CD4-positive, alpha-beta T cell treated with Interleukin-10 for 1 hour (primary cell): ENCODE measurements at regions not wholly inside any gene's neighbourhood (a gene's known extent, or its start where the extent isn't known, plus 50 kb on each side); places are given as distances from the start of the nearest gene placed in this dataset.

Experiments used
- DNase-seq: peaks from one replicate; pipeline ENCODE4 v3.0.0-alpha.2; 2020

DNA sequence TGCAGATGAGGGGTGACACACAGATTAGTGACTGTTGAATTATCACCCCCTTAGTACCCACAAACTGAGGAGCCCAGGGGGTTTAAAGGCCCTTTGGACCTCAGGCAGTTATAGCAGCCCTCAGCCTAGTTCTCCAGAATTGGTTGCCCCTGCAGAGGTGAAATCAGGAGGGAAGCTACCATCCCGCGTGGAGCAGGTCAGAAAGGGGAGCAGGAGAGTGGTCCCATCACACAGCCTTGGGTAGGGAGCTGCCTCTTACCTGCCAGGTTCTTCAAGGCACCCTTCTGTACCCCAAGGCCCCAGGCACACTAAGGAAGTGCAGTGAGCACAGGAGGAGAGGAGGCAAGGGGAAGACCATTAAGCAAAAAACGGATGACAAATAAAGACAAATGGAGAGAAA is 121.2 kb upstream of the TNR start:
- no peak for DNase-seq

DNA sequence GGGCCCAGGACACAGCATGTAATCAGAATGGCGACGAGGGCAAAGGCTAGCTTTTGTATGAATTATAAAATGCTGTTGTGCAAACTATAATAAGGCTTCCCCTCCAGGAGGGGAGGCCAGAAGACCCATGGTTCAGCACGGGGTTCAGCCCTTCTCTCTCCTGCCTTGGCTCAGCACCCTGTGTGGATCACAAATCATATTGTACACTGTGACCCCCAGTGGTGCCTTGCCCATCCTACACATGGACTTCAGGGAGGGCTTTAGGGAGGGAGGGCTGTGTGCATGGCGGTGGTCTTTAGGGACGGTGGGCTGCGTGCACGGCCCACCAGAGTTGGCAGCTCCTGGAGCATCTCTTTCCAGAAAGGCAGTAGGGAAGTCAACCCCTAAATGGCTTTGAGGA is 120.8 kb upstream of the TNR start:
- DNase-seq: no peak

DNA sequence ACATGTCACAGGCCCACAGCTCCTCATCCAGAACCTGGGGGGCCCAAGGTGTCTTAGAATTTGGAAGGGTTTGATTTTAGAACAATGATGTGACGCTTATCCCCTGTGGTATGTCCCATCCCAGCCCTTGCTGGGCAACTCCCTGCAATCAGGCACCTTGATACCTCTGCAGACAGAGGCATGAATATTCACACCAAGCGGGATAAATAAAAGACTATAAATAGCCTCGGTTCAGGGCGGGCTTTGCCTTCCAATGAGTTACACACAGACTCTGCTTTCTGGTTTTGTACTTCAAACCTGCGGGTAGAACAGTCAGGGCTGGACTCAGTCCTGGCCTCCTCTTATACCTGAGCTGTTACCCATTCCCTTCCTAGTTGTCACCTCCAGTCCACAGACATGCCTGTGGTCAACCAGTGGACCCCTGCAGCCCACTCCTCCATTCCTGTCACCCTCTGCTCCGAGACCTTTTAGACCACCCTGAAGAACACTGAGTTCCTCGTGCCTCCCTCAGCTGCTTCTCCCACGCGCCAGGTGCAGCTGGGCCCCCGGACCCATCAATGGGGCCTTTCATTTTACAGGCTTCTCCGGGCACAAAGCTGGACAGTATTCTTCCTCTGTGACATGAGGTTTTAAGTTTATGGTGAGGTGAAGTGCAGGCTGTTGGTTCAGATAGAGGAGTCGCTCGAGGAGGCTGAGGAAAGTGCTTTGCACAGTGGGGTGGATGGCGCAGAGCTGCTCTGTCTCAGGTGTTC is 120.1 kb upstream of the TNR start:
- no peak for DNase-seq

DNA sequence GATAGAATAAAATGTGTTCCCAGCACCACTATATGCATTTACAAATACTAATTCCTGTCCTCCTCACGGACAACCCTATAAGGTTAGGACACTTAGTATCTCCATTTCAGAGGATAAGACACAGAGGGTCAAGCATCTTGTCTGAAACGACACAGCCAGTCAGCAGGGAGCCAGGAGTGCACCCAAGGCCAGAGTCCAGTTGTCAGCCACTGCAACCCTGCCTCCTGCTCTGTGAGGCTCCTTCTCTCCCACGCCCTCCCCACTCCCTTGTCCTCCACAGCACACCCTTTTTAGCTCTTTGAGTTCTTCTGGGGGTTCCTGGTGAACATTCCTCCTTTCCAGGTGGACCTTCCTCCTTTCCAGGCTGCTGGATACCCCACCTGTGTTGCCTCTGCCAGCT is 119.0 kb upstream of the TNR start:
- DNase-seq: no peak

DNA sequence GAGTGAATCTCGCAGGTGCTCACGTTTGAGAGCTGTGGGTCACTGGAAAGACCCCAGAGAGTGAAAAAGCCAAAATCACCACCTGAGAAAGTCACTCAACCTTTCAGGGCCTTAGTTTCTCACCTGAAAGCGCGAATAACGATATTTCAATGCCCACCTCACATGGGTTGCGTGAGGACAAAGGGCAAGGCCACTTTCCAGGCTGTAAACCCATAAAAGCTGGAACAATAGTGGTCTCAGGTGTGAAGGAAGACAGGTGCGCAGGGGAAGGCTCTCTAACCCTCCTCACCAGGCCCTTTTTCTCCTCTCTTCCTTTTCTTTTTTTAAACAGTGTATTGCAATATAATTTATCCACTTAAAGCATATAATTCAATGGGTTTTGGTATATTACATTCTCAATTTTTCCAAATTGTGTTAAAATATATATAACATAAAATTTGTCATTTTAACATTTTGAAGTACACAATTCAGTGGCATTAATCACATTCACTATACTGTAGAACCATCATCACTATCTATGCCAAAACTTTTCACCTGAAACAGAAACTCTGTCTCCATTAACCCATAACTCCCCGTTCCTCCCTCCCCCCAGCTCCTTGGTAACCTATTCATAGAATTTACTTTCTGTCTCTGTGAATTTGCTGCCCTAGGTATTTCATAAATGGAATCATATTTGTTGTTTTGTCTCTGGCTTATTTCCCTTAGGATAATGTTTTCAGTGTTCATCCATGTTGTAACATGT is 118.4 kb upstream of the TNR start:
- DNase-seq: no peak

DNA sequence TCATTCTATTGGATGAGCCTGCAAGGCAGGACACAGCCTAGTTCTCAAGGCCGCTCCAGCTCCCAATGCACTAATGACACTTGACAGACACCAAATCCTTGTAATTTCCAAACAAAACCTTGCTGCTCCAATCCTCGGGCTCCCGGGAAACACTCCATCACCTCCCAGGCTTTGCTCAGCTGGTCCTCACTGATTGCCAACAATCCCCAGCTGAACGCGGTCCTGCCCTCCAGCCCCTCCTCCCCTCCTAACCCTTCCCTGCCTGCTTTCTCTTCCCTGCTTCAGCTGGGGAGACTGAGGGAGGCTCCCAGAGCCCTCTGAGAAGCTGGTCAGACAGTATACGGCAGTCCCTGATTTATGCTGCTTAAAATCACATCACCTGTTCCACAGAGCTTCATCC is 114.4 kb upstream of the TNR start:
- no peak for DNase-seq

DNA sequence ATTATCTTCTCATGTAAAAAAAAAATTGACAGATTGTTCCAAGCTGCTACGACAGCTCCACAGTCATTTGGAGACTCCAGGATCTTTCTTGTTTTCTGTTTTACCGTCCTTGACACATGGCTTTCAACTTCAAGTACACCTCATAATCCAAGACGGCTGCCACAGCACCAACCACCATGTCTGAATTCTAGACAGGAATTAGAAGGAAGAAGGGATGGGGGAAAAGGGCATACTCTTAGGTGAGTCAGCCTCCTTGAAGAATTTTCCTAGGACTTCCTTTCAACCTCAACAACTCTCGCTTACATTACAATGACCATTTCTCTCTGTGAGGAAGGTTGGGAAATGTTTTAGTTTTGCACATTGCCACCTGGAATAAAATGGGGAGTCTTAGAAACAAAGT is 110.3 kb upstream of the TNR start:
- no peak for DNase-seq

DNA sequence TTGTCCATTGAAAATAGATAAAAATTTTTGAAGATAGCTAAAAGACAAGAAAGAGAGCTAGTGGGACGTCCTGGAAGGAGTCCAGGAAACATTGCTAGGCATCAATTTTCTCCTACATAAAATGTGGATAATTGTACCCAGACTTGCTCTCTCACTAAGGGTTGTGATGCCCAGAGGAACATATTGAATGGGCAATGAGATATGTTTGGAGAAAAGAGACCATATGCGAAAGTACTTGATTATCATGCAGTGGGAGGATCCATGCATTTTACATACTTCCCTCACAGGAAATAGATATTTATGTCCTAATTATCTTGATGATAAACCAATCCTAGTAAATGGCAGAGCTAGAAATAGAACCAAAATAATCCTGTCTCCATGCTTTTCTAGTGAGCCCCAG is 108.4 kb upstream of the TNR start:
- DNase-seq: no peak

DNA sequence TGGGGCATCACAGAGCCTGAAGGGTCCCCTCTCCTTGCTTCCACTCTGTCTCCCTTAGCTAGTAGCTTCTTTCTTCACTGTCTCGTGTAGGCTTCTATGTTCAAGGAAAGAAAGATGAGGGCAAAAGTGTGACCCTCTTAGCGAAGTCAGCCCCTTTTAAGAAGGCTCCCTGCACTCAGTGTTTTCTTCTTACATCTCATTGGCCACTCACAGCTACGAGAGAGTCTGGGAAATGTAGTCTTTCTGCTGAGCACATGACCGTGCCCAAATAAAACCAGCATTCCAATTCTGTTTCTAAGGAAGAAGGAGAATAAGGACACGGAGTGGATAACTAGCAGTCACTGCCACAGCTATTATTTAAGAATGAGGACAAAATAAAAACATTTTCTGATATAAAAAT is 104.9 kb upstream of the TNR start:
- no peak for DNase-seq

DNA sequence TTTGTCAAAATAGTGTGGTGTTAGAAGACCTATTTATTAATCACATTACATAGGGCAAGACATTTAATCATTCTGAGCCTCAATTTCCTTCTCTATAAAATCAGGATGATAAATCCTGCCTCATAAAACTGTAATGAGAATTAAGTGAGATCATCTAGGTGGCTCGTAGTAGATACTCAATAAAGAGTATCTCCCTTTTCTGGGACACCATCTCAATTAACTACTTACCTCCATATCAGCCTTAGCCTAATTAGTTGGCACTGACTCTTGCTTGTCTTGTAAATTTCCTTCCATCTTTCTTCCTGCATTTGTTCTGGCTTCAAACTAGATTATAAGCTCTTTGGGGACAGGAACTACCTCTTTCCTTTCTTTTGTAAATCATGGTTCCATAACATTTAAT is 102.6 kb upstream of the TNR start:
- DNase-seq: no peak

DNA sequence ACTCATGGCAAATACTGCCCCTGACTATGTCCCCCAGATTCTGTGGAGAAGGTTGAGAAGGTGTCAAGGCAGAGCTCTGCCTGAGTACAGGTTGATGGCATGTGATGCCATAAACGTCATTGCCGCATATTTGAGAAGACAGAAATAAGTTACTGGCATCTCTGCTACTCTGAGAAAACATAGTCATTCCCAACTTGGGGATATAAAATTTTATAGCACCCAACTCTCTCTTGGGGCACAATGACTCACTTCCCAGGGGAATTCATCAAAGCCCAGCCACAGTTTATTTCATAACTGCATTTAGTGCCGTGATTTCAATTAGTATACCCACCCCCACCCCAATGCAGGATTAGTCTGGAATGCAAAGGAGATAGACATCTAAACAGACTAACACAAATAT is 101.9 kb upstream of the TNR start:
- no peak for DNase-seq

DNA sequence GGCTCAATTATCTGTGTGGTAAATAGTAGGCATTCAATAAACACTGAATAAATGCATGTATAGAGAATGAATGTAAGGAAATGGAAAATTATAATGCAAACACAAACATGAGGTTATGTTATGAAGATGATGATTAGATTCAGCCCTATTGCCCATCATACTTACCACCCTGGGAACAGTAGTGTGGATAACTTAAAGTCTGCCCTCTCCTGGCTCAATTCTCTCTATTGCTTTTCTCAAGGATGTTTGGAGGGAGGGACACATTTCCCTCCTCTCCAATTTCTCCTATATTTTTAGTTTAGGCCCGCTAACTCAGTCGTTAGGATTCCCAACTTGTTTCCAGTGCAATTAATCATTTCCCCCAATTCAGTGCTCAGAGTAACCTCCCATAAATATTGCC is 101.5 kb upstream of the TNR start:
- DNase-seq: no peak

DNA sequence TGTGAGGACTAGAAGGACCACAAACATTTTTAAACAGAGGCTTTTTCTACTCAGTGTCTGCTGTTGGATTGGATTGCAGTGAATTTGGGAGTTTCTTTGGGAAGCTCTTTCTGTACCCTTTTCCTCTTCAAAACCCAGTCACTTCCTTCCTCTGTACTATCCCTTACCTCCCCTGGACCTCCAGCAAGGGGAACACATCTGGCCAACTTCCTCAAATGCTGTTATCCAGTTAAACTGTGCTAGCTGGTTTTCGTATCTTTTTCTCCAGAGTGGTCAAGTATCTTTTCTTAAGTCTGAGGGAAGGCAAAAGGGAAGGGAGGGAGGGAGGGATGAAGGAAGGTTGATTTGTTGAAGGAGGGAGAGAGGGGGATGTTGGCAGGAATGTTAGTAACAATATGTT is 99.2 kb upstream of the TNR start:
- DNase-seq: no peak

DNA sequence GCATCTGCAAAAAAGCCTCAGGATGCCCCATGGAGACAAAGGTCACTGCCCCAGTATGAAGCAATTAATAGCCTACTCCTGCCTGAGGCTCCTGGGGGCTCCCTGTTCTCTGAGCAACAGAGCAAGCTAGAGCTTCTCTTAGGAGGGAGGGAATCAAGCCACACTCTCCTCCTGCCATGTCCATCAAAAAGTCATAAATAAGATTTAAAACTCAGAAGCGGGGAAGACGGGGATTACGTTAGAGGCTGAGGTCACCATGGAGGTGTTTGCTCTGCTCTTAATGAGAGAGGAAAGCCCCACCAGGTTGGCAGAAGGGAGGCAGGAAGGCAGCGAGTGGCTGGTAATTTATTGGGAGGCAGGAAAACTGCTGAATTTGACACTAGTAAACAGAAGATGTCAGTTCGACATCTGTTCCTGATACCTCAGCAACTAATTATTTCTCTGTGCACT is 98.4 kb upstream of the TNR start:
- no peak for DNase-seq

DNA sequence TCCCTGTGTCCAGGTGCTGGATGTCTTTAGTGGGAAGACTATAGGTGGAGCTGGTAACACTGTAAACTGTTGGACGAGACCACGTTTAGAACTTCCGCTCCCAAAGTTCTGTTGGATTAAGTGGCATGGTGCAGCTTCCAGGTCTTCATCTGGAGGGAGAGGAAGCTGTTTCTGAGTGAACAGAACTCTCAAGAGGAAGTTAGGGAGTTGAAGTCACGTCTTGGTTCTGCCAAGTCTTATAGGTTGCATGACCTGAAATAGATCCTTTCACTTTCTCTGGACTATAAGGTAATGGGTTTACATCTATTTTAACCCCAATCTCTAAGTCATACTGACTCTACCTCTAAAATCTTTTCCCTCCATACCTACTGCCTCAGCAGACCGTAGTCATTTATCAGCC is 97.4 kb upstream of the TNR start:
- no peak for DNase-seq

DNA sequence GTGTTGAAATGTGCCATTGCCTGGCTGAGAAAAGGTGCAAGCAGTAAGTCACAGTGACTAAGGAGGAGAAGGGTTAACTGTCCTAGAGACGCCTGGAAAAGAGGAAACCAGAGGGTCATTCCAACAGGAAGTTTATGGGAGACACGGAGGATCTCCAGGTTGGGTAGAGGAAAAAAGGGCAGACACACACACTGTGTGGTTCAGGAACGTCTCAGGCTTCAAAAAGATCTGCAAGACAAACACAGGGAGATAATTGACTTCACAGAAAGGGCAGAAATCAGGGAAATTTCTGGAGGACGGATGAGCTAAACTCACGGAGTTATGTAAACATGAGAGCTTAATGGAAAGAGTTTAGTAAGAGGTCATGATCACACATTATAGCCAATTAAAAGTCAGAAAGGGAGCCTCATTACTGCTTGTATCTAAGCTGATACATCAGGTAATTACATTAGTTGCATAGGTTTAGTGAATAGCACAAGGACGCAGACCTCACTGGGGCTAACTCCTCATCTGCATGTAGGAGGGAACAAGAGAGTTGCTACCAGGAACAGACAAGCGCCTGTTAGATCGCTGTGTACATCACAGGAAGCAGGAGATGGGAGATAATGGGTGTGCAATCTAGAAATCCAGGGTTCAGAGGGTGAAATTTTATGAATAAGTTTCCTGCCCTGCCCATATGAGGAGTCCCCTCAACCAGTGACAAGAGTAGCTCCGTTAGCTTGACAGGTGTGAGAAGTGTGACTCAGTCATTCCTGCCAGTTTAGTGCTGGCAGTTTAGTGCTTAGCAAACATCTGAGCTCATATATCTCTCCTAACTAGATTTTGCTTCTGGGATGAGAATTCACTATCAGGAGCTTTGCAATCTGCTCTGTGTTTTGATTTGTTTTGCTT is 96.6 kb upstream of the TNR start:
- no peak for DNase-seq

DNA sequence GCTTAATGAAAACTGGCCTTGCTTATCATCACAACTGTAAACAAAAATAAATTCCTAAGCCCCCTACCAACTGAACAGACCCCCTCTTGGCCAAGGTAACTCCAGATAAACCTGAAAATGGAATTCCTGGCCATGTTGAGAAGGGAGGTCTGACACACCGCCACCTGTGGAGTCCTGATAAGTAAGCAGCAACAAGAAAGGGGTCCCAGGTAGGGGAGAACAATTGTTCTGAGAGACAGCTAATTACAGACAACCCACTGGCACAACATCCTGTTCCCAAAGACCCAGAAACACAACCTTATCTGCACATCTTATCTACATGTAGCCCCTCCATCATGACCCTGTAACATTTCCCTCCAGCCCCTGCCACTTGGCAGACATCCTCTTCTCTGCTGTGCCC is 91.2 kb upstream of the TNR start:
- no peak for DNase-seq

DNA sequence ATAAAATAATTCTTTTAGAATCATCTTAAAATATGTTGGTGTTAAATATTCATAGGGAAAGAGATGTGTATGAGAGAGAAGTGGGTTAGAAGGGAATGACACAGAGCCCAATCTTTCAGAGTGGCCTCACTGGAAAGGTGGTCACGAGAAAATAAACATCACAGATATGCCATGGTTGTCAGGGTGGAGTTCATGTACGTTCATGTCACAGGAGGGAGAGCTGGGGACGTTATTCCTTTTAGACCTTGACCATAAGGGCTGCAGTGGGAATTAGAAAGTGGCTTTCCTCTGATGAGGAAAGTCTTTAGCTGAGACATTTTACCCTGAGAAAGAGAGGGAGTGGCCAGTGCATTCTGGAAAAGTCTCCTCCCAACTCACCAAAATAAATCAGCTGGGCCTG is 90.6 kb upstream of the TNR start:
- DNase-seq: no peak

DNA sequence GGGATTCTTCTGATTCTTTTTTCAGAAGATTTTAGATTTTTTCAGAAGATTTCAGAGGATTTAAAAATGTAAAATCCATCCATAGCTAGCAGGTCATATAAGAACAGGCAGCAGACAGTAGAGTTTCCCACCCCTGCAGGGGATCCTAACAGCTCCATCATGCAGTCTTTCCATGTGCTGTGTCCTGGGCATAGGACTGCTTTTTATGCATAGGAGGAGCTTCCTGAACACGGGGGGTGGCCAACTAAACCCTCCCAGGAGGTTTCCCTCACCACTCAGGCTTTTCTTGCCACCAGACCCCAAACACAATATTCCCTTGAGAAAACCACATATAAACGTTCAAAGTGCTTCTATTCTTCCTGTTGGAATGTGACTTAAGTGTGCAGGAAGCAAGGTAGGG is 90.1 kb upstream of the TNR start:
- DNase-seq: no peak

DNA sequence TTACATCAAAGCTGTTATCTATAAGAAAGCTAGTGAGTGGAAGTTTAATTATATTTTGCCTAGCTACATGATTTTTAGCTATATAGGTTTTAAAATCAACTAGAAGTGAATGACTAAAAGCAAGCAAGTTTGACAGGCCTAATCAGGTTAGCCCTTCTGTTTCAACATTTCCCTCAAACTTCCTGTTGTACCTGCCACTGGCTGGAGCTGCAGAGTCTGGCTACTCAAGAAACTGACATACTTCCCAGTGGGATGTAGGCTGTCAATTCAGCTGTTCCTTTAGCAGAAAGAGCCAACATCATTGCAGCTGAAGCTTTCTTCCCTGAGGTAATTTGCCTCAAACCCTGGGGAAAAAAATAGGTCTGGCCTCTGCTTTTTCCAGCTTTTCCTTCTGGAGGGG is 87.1 kb upstream of the TNR start:
- DNase-seq: no peak

DNA sequence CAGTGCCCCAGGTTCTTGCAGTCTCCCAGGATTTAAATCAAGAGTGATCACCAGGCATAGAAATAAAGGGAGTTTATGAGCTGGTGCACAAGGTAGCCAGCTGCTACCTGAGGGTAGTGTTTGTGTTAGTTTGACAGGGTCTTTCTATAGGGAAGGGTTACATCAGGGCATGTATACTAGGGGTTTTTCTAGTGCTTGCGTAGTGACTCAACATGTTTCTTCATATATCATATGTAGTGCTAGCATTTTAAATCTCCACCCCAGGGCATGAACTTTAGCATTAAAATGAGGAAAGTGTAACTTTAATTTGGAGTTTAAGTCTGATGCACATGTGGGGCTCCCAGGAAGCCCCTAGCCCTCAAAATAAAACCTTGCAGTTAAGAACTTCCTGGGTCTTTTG is 86.5 kb upstream of the TNR start:
- no peak for DNase-seq

DNA sequence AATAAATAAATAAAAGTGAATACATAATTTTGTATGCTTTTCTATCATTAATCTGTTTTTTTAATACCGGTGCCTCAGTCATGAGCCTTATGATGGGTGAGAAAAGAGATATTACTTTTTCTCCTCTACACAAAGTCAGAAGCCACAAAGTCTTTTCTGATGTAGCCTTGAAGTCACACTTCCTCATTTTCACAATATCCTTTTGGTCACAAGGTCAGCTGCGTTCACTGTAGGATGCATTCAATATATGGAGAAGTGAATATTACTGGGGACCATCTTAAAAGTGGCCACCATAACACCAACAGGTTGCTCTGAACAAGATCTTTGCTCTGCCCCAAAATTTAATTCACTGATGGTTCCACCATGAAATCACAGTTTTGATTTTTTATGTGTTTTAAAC is 83.3 kb upstream of the TNR start:
- DNase-seq: no peak

DNA sequence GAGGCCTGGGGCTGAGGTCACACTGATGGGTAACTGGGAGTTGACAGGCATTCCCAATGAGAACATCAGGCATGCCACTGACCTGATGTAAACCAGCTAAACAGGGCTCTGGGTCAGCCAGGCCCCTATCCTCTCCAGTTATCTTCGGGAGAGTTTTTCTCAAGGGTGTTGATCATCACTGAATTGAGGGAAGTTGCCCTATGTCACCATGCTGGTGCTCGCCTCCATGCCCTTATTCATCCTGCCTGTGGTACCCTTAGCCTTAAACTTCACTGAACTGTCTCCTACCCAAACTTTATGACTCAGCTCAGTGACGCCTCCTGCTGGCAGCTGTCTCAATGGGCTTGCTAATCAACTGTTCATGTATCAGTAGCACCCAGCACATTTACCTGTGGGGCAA is 80.7 kb upstream of the TNR start:
- no peak for DNase-seq

DNA sequence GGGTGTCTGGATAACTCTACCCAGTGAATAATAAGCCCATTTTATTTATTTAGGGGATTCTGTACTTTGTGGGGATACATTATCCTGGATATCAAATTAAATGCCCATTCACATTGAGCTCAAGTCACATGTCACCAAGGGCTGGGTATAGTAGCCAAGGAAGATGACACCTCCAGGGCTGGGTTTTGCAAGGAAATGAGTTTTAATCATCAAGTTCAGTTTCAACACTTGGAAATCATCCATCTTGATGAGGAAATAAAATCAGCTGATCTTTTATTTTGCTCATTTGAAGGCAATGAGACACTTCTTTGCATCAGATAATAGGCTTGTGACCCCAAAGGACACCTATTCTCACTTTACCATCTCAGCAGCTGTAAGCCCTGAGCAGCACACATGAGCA is 80.0 kb upstream of the TNR start:
- no peak for DNase-seq
